HL-60 (cell line): ENCODE measurements at regions not wholly inside any gene's neighbourhood (a gene's known extent, or its start where the extent isn't known, plus 50 kb on each side); places are given as distances from the start of the nearest gene placed in this dataset.

Experiments
- CTCF ChIP-seq: IDR thresholded peaks from one replicate; pipeline ENCODE4 v1.5.1; 2011; ENCODE audit warnings: low read length, control low read depth, inconsistent platforms; ENCODE audit not compliant: insufficient read depth
- POLR2AphosphoS5 ChIP-seq: IDR thresholded peaks from 2 replicates; pipeline ENCODE4 v1.6.1; 2012; ENCODE audit warnings: low read depth
- REST ChIP-seq: IDR thresholded peaks from 2 replicates; pipeline ENCODE4 v1.6.1; 2012; ENCODE audit warnings: low read depth; ENCODE audit not compliant: insufficient replicate concordance
- SPI1 ChIP-seq: IDR thresholded peaks from 2 replicates; pipeline ENCODE4 v1.6.1; 2012; ENCODE audit warnings: low read depth, mild to moderate bottlenecking, borderline replicate concordance

- TF ChIP-seq CTCF: no peak
- TF ChIP-seq REST: no peak
- TF ChIP-seq POLR2AphosphoS5: no peak
- TF ChIP-seq SPI1: no peak
Measured at GRCh38 chr7:49670991-49671390, 102.4 kb upstream of the VWC2 start.
